Hepatocyte (in vitro differentiated cells): ENCODE measurements at regions not wholly inside any gene's neighbourhood (a gene's known extent, or its start where the extent isn't known, plus 50 kb on each side); places are given as distances from the start of the nearest gene placed in this dataset.

Experiments
- CTCF ChIP-seq: fragments of 200-600 bp; sonication (generic); IDR thresholded peaks from 2 replicates; pipeline ENCODE4 v1.5.1; 2016; ENCODE audit warnings: antibody characterized with exemption, mild to moderate bottlenecking; ENCODE audit not compliant: poor library complexity
- EZH2phosphoT487 ChIP-seq: fragments of 200-600 bp; sonication (generic); IDR thresholded peaks from one replicate; pipeline ENCODE4 v1.6.1; 2018; ENCODE audit warnings: antibody characterized with exemption, mild to moderate bottlenecking, low read depth, moderate library complexity; ENCODE audit not compliant: unreplicated experiment, severe bottlenecking

GRCh38 chr9:99300603-99301002 lies 78.5 kb downstream of the SEC61B start:
- TF ChIP-seq CTCF (no peak), EZH2phosphoT487 (no peak)
